H9 (cell line): ENCODE measurements at regions not wholly inside any gene's neighbourhood (a gene's known extent, or its start where the extent isn't known, plus 50 kb on each side); places are given as distances from the start of the nearest gene placed in this dataset.

Experiments used
- DNase-seq: peaks from one replicate; pipeline ENCODE4 v3.0.0-alpha.2; 2017
- H2AFZ ChIP-seq: one replicate; pipeline ENCODE4 v1.6.1; 2013; ENCODE audit warnings: mild to moderate bottlenecking, low read length, control low read depth, moderate library complexity
- H2AK5ac ChIP-seq: 2 replicates; pipeline ENCODE4 v1.6.1; 2013; ENCODE audit warnings: low read length, control low read depth, mixed read lengths; ENCODE audit not compliant: insufficient read length
- H2BK120ac ChIP-seq: one replicate; pipeline ENCODE4 v1.6.1; 2013; ENCODE audit warnings: low read depth, mild to moderate bottlenecking, low read length, control low read depth, inconsistent platforms; ENCODE audit not compliant: poor library complexity, severe bottlenecking
- H2BK12ac ChIP-seq: 2 replicates; pipeline ENCODE4 v1.6.1; 2013; ENCODE audit warnings: low read length, control low read depth, mixed read lengths, low read depth; ENCODE audit not compliant: insufficient read length
- H2BK15ac ChIP-seq: 2 replicates; pipeline ENCODE4 v1.6.1; 2013; ENCODE audit warnings: low read depth, low read length, control low read depth
- H2BK20ac ChIP-seq: one replicate; pipeline ENCODE4 v1.6.1; 2013; ENCODE audit warnings: low read depth, mild to moderate bottlenecking, low read length, control low read depth, inconsistent platforms; ENCODE audit not compliant: poor library complexity, severe bottlenecking
- H2BK5ac ChIP-seq: 2 replicates; pipeline ENCODE4 v1.6.1; 2013; ENCODE audit warnings: low read length, control low read depth, mixed read lengths; ENCODE audit not compliant: insufficient read length
- H3K14ac ChIP-seq: 2 replicates; pipeline ENCODE4 v1.6.1; 2013; ENCODE audit warnings: low read length, control low read depth; ENCODE audit not compliant: insufficient read depth
- H3K18ac ChIP-seq: 2 replicates; pipeline ENCODE4 v1.6.1; 2013; ENCODE audit warnings: low read depth, mild to moderate bottlenecking, mixed read lengths, low read length, control low read depth; ENCODE audit not compliant: insufficient read length
- H3K23ac ChIP-seq: 2 replicates; pipeline ENCODE4 v1.6.1; 2013; ENCODE audit warnings: low read length, control low read depth, mixed read lengths, low read depth; ENCODE audit not compliant: insufficient read length
- H3K23me2 ChIP-seq: 2 replicates; pipeline ENCODE4 v1.6.1; 2013; ENCODE audit warnings: low read depth, mild to moderate bottlenecking, mixed read lengths, low read length, control low read depth; ENCODE audit not compliant: insufficient read length, poor library complexity, severe bottlenecking
- H3K27ac ChIP-seq: 2 replicates; pipeline ENCODE4 v1.5.1; 2013; ENCODE audit warnings: low read length, control low read depth, mixed read lengths, low read depth; ENCODE audit not compliant: insufficient read length
- H3K27me3 ChIP-seq: 2 replicates; pipeline ENCODE4 v1.6.1; 2013; ENCODE audit warnings: low read length, control low read depth, inconsistent platforms; ENCODE audit not compliant: insufficient read depth
- H3K4ac ChIP-seq: 2 replicates; pipeline ENCODE4 v1.6.1; 2013; ENCODE audit warnings: low read depth, mild to moderate bottlenecking, control low read depth, inconsistent platforms, low read length, moderate library complexity
- H3K4me1 ChIP-seq: 2 replicates; pipeline ENCODE4 v1.6.1; 2013; ENCODE audit warnings: low read length, control low read depth, inconsistent platforms; ENCODE audit not compliant: insufficient read depth
- H3K4me2 ChIP-seq: 2 replicates; pipeline ENCODE4 v1.6.1; 2013; ENCODE audit warnings: low read length, control low read depth, mixed read lengths; ENCODE audit not compliant: insufficient read length, insufficient read depth
- H3K56ac ChIP-seq: 2 replicates; pipeline ENCODE4 v1.6.1; 2013; ENCODE audit warnings: low read depth, mild to moderate bottlenecking, mixed read lengths, low read length, control low read depth; ENCODE audit not compliant: insufficient read length
- H3K79me1 ChIP-seq: 2 replicates; pipeline ENCODE4 v1.6.1; 2013; ENCODE audit warnings: low read depth, mild to moderate bottlenecking, moderate library complexity, low read length, control low read depth, inconsistent platforms; ENCODE audit not compliant: insufficient read depth, poor library complexity, severe bottlenecking
- H3K79me2 ChIP-seq: 2 replicates; pipeline ENCODE4 v1.6.1; 2013; ENCODE audit warnings: low read length, control low read depth, inconsistent platforms; ENCODE audit not compliant: insufficient read depth
- H3K9ac ChIP-seq: 2 replicates; pipeline ENCODE4 v1.6.1; 2013; ENCODE audit warnings: low read length, control low read depth, mixed read lengths; ENCODE audit not compliant: insufficient read length; ENCODE audit errors: extremely low read depth
- H3K9me3 ChIP-seq: one replicate; pipeline ENCODE4 v1.6.1; 2013; ENCODE audit warnings: low read depth, low read length, inconsistent platforms; ENCODE audit not compliant: control insufficient read depth
- H3T11ph ChIP-seq: one replicate; pipeline ENCODE4 v1.6.1; 2013; ENCODE audit warnings: mild to moderate bottlenecking, low read length, control low read depth, inconsistent platforms
- H4K20me1 ChIP-seq: one replicate; pipeline ENCODE4 v1.6.1; 2013; ENCODE audit not compliant: control insufficient read depth, insufficient read length, insufficient read depth
- H4K5ac ChIP-seq: 2 replicates; pipeline ENCODE4 v1.6.1; 2013; ENCODE audit warnings: low read depth, mild to moderate bottlenecking, mixed read lengths, low read length, control low read depth; ENCODE audit not compliant: insufficient read length
- H4K8ac ChIP-seq: replicated peaks from 2 replicates; pipeline ENCODE4 v1.6.1; 2013; ENCODE audit warnings: low read length, control low read depth, mixed read lengths, low read depth; ENCODE audit not compliant: insufficient read length
- H4K91ac ChIP-seq: 2 replicates; pipeline ENCODE4 v1.6.1; 2013; ENCODE audit warnings: low read depth, mild to moderate bottlenecking, moderate library complexity, mixed read lengths, low read length, control low read depth; ENCODE audit not compliant: insufficient read length
- H3K27ac Mint-ChIP-seq, 3 experiments: 2 replicates in 2 of 3; 3 replicates in 1 of 3; pipeline ENCODE4 v1.8.0; 2020 to 2021; ENCODE audit warnings: mixed read lengths in 3 of 3, mild to moderate bottlenecking in 1 of 3, moderate library complexity in 1 of 3
- H3K27me3 Mint-ChIP-seq: 2 replicates; pipeline ENCODE4 v1.8.0; 2021; ENCODE audit warnings: low read depth, mild to moderate bottlenecking, moderate library complexity, mixed read lengths
- H3K36me3 Mint-ChIP-seq, 3 experiments: 2 replicates in 2 of 3; 3 replicates in 1 of 3; pipeline ENCODE4 v1.8.0; 2020 to 2021; ENCODE audit warnings: low read depth in 3 of 3, mixed read lengths in 3 of 3; ENCODE audit not compliant: insufficient read depth in 1 of 3
- H3K4me1 Mint-ChIP-seq, 2 experiments: 2 replicates each; pipeline ENCODE4 v1.8.0; 2020; ENCODE audit warnings: mixed read lengths in 2 of 2
- H3K4me3 Mint-ChIP-seq, 2 experiments: 2 replicates in 1 of 2; 3 replicates in 1 of 2; pipeline ENCODE4 v1.8.0; 2020 to 2021; ENCODE audit warnings: mild to moderate bottlenecking in 2 of 2, mixed read lengths in 2 of 2, moderate library complexity in 1 of 2
- H3K9me3 Mint-ChIP-seq, 2 experiments: 2 replicates in 1 of 2; 3 replicates in 1 of 2; pipeline ENCODE4 v1.8.0; 2020; ENCODE audit warnings: mild to moderate bottlenecking in 2 of 2, mixed read lengths in 2 of 2, moderate library complexity in 1 of 2
- TF ChIP-seq, protein P1 (sequence below): fragments of 200-600 bp; sonication (generic); conservative IDR thresholded peaks from 3 replicates; pipeline ENCODE4 v1.8.0; 2021; ENCODE audit warnings: antibody characterized with exemption, mild to moderate bottlenecking

DNA sequence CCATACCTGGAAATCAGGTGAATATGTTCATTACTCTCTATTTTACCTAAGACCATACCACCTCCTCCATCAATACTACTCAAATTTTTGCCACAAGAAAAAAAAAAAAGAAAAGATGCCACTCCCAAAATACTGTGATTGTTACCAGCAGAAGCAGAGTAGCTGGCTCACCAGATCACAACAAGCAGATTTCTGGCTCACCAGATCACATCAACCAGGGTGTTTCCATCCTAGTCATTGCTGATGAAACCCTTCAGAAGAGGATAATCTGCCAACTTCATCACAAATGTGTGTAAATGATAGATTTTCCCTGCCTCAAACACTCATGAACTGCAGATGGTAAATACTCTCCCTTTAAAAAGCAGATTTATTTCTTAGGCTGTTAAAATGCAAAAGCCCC, 109.7 kb upstream of the NAMPT start:
- Mint-ChIP-seq H3K27me3 (peaks cover 8% of the 10 kb centered on the region; the same call in 1 of the 2 replicates), H3K4me1 (peaks cover 14 to 19% of the 10 kb centered on the region in 2 experiments), H3K9me3 (peaks cover 0 to 3% of the 10 kb centered on the region in 2 experiments; a peak in 2 of 5 replicates), H3K36me3 (peaks cover 0 to 4% (median 0%) of the 10 kb centered on the region in 3 experiments; a peak in 3 of 7 replicates), H3K4me3 (no peak overlapping the region), H3K27ac (no peak overlapping the region)
- H3K4ac ChIP-seq: no peak overlapping the region
- no peak overlapping the region for H4K8ac ChIP-seq
- H2BK20ac ChIP-seq: no peak overlapping the region
- H3K14ac ChIP-seq: no peak overlapping the region
- no peak overlapping the region for H2BK120ac ChIP-seq
- H3K4me1 ChIP-seq: peaks cover 3% of the 10 kb centered on the region; the same call in 1 of the 2 replicates
- H3K23me2 ChIP-seq: no peaks in the 10 kb centered on the region
- H2BK12ac ChIP-seq: no peak overlapping the region
- H2AFZ ChIP-seq: no peak overlapping the region
- H4K20me1 ChIP-seq: no peaks in the 10 kb centered on the region
- no peaks in the 10 kb centered on the region for H3K79me1 ChIP-seq
- TF ChIP-seq, protein P1, sequence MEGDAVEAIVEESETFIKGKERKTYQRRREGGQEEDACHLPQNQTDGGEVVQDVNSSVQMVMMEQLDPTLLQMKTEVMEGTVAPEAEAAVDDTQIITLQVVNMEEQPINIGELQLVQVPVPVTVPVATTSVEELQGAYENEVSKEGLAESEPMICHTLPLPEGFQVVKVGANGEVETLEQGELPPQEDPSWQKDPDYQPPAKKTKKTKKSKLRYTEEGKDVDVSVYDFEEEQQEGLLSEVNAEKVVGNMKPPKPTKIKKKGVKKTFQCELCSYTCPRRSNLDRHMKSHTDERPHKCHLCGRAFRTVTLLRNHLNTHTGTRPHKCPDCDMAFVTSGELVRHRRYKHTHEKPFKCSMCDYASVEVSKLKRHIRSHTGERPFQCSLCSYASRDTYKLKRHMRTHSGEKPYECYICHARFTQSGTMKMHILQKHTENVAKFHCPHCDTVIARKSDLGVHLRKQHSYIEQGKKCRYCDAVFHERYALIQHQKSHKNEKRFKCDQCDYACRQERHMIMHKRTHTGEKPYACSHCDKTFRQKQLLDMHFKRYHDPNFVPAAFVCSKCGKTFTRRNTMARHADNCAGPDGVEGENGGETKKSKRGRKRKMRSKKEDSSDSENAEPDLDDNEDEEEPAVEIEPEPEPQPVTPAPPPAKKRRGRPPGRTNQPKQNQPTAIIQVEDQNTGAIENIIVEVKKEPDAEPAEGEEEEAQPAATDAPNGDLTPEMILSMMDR: no peak
- H3K79me2 ChIP-seq: no peaks in the 10 kb centered on the region
- H4K91ac ChIP-seq: no peak overlapping the region
- H3K27ac ChIP-seq: no peak overlapping the region
- H4K5ac ChIP-seq: no peak overlapping the region
- H3K56ac ChIP-seq: no peak overlapping the region
- H3T11ph ChIP-seq: no peak overlapping the region
- no peaks in the 10 kb centered on the region for H3K9me3 ChIP-seq
- no peak overlapping the region for H2AK5ac ChIP-seq
- no peak overlapping the region for H3K18ac ChIP-seq
- H3K9ac ChIP-seq: no peak overlapping the region
- H2BK5ac ChIP-seq: no peak overlapping the region
- H3K4me2 ChIP-seq: no peak overlapping the region
- no peak overlapping the region for H3K23ac ChIP-seq
- no peaks in the 10 kb centered on the region for H3K27me3 ChIP-seq
- no peak overlapping the region for H2BK15ac ChIP-seq
- DNase-seq: no peak
